ENCODE measurements at regions not wholly inside any gene's neighbourhood (a gene's known extent, or its start where the extent isn't known, plus 50 kb on each side); places are given as distances from the start of the nearest gene placed in this dataset.
"Not testable (repeated sequence)": the region's sequence is repeated elsewhere in the genome, so short reads cannot be mapped to it uniquely, and the experiment has no call there.

DNA sequence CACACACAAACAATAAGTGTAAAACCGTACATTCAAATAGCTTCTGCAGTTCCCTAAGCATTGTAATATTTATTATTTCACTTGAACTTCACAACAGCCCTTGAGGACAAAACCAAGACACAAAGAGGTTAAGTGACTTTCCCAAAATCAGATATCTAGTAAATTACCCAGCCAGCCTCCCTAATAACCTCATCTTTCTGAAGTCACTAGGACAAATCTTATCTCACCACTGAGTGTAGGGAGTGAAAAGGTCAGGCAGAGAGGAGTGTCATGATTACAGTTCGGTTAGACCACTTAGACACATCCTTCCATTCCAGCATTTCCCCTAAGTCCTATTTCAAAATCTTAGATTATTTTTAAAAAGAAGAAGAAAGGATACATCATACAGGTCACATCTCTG lies 377.3 kb upstream of the NFIA start:
- no peak overlapping the region for H3K4me3 ChIP-seq (ENCODE audit: low read length)
- ChIA-PET CTCF (no interaction called here), POLR2A (no interaction called here)
- H3K27me3 ChIP-seq (ENCODE audit: insufficient read depth, low read length, poor library complexity, severe bottlenecking): no peaks in the 10 kb centered on the region
- H3K9me3 ChIP-seq (ENCODE audit: low read length): no peaks in the 10 kb centered on the region
- no peak overlapping the region for H3K27ac ChIP-seq (ENCODE audit: low read depth, low read length)
- no peaks in the 10 kb centered on the region for H3K4me1 Mint-ChIP-seq
- H3K9me3 Mint-ChIP-seq: peaks cover 0 to 8% (median 0%) of the 10 kb centered on the region in 5 donors
- H3K36me3 Mint-ChIP-seq: no peaks in the 10 kb centered on the region
- H3K4me3 Mint-ChIP-seq: no peak overlapping the region
- H3K36me3 ChIP-seq (ENCODE audit: insufficient read depth, low read length): no peaks in the 10 kb centered on the region
- H3K4me1 ChIP-seq (ENCODE audit: insufficient read depth, low read length): no peaks in the 10 kb centered on the region
- no peak overlapping the region for H3K27ac Mint-ChIP-seq
- H3K27me3 Mint-ChIP-seq: peaks cover 0 to 2% of the 10 kb centered on the region in 2 donors
- DNase-seq: no peak

DNA sequence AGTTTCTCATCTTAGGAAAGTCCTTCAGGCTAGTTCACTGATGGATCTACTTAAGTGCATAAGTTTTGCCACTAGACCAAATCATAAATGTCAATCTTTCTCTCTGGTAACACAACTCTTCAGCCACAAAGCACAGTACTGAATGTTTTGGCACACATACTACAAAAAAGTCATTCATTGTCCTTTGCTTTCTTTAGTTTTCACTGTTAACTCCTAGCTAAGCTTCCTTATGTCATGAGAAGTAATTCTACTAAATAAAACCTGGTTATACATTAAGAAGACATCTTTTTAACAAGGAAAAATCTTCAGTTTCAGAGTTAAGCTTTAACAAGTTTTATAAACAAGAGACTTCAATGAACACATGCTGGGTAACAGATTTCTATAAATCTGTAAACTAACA lies 379.2 kb upstream of the NFIA start:
- Histone ChIP-seq H3K4me3 (ENCODE audit: low read length) (no peak overlapping the region), H3K4me1 (ENCODE audit: insufficient read depth, low read length) (no peaks in the 10 kb centered on the region), H3K27me3 (ENCODE audit: insufficient read depth, low read length, poor library complexity, severe bottlenecking) (no peaks in the 10 kb centered on the region), H3K27ac (ENCODE audit: low read depth, low read length) (no peak overlapping the region), H3K36me3 (ENCODE audit: insufficient read depth, low read length) (no peaks in the 10 kb centered on the region), H3K9me3 (ENCODE audit: low read length) (no peaks in the 10 kb centered on the region)
- Mint-ChIP-seq H3K9me3 (peaks cover 0 to 4% (median 0%) of the 10 kb centered on the region in 5 donors), H3K4me3 (no peak overlapping the region), H3K36me3 (no peaks in the 10 kb centered on the region), H3K27me3 (no peaks in the 10 kb centered on the region), H3K27ac (no peak overlapping the region), H3K4me1 (no peaks in the 10 kb centered on the region)
- DNase-seq: no peak
- POLR2A ChIA-PET: no interaction called here
- CTCF ChIA-PET: no interaction called here

DNA sequence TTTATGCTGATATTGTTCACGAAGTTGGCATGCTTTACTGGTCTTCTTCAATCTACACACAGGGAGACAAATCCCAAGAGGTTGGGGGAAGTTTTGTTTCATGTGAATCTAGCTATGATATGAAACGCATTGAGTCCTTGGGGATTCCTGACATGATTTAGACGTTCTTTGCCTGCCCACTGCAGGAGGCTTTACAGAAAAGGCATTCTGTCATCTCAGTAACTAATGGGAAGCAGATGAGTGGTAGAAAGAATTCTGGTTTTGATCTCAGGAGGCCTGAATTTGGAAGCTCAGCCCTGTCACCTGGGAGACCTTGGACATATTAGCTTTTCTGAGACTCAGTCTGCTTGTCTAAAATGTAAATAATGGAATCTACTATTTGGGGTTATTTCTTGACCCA lies 383.0 kb upstream of the NFIA start:
- H3K4me3 ChIP-seq (ENCODE audit: low read length): no peak overlapping the region
- H3K4me3 Mint-ChIP-seq: no peak overlapping the region
- H3K36me3 Mint-ChIP-seq: no peaks in the 10 kb centered on the region
- H3K27me3 Mint-ChIP-seq: no peaks in the 10 kb centered on the region
- no peak for DNase-seq
- no peaks in the 10 kb centered on the region for H3K9me3 Mint-ChIP-seq
- H3K27me3 ChIP-seq (ENCODE audit: insufficient read depth, low read length, poor library complexity, severe bottlenecking): no peaks in the 10 kb centered on the region
- ChIA-PET CTCF (no interaction called here), POLR2A (no interaction called here)
- H3K36me3 ChIP-seq (ENCODE audit: insufficient read depth, low read length): no peaks in the 10 kb centered on the region
- no peaks in the 10 kb centered on the region for H3K4me1 Mint-ChIP-seq
- H3K27ac Mint-ChIP-seq: no peak overlapping the region
- no peaks in the 10 kb centered on the region for H3K9me3 ChIP-seq (ENCODE audit: low read length)
- no peak overlapping the region for H3K27ac ChIP-seq (ENCODE audit: low read depth, low read length)
- no peaks in the 10 kb centered on the region for H3K4me1 ChIP-seq (ENCODE audit: insufficient read depth, low read length)

DNA sequence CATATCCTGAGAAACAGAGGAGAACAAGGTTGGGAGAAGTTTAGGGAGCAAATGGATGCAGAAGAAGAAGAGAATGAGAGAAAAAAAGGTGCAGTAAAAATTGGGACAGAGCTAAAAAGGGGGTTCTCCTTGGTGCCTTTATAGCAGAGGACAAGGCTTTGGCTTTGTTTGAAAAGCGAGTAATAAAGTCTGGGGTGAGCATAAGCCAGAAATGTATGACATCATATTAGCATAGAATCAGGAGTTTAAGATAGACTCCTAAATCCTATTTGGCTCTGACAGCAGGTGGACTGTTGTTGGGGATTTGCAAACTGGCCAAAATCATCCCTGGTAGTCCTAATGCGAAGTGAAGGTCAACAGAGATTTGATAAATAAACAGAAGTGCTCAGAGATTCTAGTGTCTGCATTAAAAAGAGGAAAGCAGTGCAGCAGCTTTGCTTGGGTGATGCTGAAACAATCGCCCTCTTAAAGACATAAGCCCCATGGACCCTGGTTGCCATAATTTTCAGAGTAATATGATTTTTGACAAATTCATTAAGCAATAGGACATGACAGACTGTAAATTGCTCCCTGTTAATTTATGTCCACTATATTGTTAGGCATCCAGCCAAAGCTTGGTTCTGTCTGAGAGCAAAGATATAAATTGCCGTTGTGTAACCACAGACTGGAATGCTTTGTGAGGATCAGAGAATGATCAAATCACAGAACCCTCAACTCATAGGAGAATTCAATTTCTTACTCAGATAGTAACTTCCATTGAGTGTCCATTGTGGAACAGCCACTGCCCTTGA lies 385.0 kb upstream of the NFIA start:
- H3K36me3 ChIP-seq (ENCODE audit: insufficient read depth, low read length): no peaks in the 10 kb centered on the region
- H3K27ac ChIP-seq (ENCODE audit: low read depth, low read length): no peak overlapping the region
- Mint-ChIP-seq H3K4me3 (no peak overlapping the region), H3K27ac (no peak overlapping the region), H3K36me3 (no peaks in the 10 kb centered on the region), H3K27me3 (no peaks in the 10 kb centered on the region), H3K9me3 (no peaks in the 10 kb centered on the region), H3K4me1 (no peaks in the 10 kb centered on the region)
- ChIA-PET CTCF (no interaction called here), POLR2A (no interaction called here)
- H3K4me1 ChIP-seq (ENCODE audit: insufficient read depth, low read length): no peaks in the 10 kb centered on the region
- no peak overlapping the region for H3K4me3 ChIP-seq (ENCODE audit: low read length)
- no peaks in the 10 kb centered on the region for H3K9me3 ChIP-seq (ENCODE audit: low read length)
- H3K27me3 ChIP-seq (ENCODE audit: insufficient read depth, low read length, poor library complexity, severe bottlenecking): no peaks in the 10 kb centered on the region
- no peak for DNase-seq

DNA sequence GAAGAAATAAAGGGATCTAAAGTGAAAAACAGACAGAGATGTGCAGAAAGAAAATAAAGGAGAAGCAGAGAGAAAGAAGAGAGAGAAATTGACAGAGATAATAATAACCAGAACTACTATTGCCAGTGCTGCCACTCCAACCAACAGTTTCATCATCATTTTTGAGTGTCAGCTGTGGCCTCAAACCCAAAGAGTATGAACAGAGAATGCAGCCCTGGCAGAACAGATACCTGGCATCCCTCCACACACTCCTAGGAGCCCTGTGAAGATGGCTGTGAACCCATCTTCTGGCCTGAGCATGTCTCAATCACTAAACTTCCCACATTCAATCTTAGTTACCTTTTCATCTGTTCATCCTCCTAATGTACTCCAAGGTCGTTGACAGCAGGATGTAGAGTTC lies 385.8 kb upstream of the NFIA start:
- DNase-seq: no peak
- H3K9me3 Mint-ChIP-seq: no peaks in the 10 kb centered on the region
- Histone ChIP-seq H3K27ac (ENCODE audit: low read depth, low read length) (no peak overlapping the region), H3K4me1 (ENCODE audit: insufficient read depth, low read length) (no peaks in the 10 kb centered on the region), H3K9me3 (ENCODE audit: low read length) (no peaks in the 10 kb centered on the region), H3K4me3 (ENCODE audit: low read length) (no peak overlapping the region), H3K27me3 (ENCODE audit: insufficient read depth, low read length, poor library complexity, severe bottlenecking) (no peaks in the 10 kb centered on the region), H3K36me3 (ENCODE audit: insufficient read depth, low read length) (no peaks in the 10 kb centered on the region)
- ChIA-PET POLR2A (no interaction called here), CTCF (no interaction called here)
- H3K27me3 Mint-ChIP-seq: no peaks in the 10 kb centered on the region
- no peaks in the 10 kb centered on the region for H3K36me3 Mint-ChIP-seq
- no peak overlapping the region for H3K27ac Mint-ChIP-seq
- H3K4me3 Mint-ChIP-seq: no peak overlapping the region
- H3K4me1 Mint-ChIP-seq: no peaks in the 10 kb centered on the region

DNA sequence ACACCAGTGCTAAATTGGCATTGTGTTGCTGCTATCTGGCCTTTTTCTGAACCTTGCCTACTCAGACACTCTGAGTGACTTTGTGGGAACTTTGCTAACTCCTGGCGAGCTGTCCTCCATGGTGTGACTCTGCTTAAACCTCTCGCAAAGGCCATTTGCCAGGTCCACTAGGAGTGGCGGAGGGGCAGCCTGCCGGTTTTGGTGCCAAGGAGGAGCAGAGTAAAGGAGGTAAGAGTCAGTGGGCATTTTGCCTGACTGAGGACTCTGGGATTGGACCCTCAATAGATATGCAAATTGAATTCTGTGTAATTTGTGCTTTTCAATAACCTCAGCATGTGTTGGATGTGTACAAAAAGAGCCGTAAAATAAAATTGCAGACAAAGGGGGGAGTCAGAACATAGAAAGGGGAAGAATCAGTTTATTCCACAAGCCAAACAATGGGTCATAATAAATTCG lies 386.6 kb upstream of the NFIA start:
- Mint-ChIP-seq H3K27ac (no peak overlapping the region), H3K4me3 (no peak overlapping the region), H3K27me3 (no peaks in the 10 kb centered on the region), H3K4me1 (no peaks in the 10 kb centered on the region), H3K9me3 (no peaks in the 10 kb centered on the region), H3K36me3 (no peaks in the 10 kb centered on the region)
- POLR2A ChIA-PET: no interaction called here
- no peak for DNase-seq
- Histone ChIP-seq H3K27ac (ENCODE audit: low read depth, low read length) (no peak overlapping the region), H3K9me3 (ENCODE audit: low read length) (no peaks in the 10 kb centered on the region), H3K27me3 (ENCODE audit: insufficient read depth, low read length, poor library complexity, severe bottlenecking) (no peaks in the 10 kb centered on the region), H3K4me3 (ENCODE audit: low read length) (no peak overlapping the region), H3K36me3 (ENCODE audit: insufficient read depth, low read length) (no peaks in the 10 kb centered on the region), H3K4me1 (ENCODE audit: insufficient read depth, low read length) (no peaks in the 10 kb centered on the region)
- CTCF ChIA-PET: no interaction called here

DNA sequence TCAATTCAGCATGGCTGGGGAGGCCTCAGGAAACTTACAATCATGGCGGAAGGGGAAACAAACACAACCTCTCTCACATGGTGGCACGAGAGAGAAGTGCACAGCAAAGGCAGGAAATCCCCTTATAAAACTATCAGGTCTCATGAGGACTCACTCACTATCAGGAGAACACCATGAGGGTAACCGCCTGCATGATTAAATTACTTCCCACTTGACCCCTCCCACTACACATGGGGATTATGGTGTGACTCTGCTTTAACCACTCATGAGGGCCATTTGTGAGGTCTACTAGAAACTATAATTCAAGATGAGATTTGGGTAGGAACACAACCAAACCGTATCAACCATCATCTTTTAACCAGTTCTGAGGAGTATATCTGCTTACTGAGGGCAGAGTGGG lies 387.4 kb upstream of the NFIA start:
- Histone ChIP-seq H3K4me1 (ENCODE audit: insufficient read depth, low read length) (no peaks in the 10 kb centered on the region), H3K36me3 (ENCODE audit: insufficient read depth, low read length) (no peaks in the 10 kb centered on the region), H3K27ac (ENCODE audit: low read depth, low read length) (no peak overlapping the region), H3K9me3 (ENCODE audit: low read length) (no peaks in the 10 kb centered on the region), H3K4me3 (ENCODE audit: low read length) (no peak overlapping the region), H3K27me3 (ENCODE audit: insufficient read depth, low read length, poor library complexity, severe bottlenecking) (no peaks in the 10 kb centered on the region)
- Mint-ChIP-seq H3K4me3 (no peak overlapping the region), H3K4me1 (no peaks in the 10 kb centered on the region), H3K27me3 (no peaks in the 10 kb centered on the region), H3K36me3 (no peaks in the 10 kb centered on the region), H3K9me3 (peaks cover 0 to under 1% (median 0%) of the 10 kb centered on the region in 5 donors), H3K27ac (no peak overlapping the region)
- ChIA-PET POLR2A (no interaction called here), CTCF (no interaction called here)
- no peak for DNase-seq

DNA sequence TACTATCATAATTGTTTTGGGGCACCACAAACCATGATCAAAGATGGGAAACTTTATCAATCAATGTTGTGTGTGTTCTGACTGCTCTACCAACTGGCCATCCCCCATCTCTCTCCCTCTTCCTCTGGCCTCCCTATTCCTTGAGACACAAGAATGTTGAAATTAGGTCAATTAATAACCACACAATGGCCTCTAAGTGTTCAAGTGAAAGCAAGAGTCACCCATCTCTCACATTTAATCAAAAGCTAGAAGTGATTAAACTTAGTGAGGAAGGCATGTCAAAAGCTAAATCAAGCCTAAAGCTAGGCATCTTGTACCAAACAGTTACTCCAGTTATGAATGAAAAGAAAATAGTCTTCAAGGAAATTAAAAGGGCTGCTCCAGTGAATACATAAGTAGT lies 390.3 kb upstream of the NFIA start:
- Histone ChIP-seq H3K27ac (ENCODE audit: low read depth, low read length) (no peak overlapping the region), H3K4me3 (ENCODE audit: low read length) (no peak overlapping the region), H3K9me3 (ENCODE audit: low read length) (no peaks in the 10 kb centered on the region), H3K36me3 (ENCODE audit: insufficient read depth, low read length) (no peaks in the 10 kb centered on the region), H3K27me3 (ENCODE audit: insufficient read depth, low read length, poor library complexity, severe bottlenecking) (no peaks in the 10 kb centered on the region), H3K4me1 (ENCODE audit: insufficient read depth, low read length) (no peaks in the 10 kb centered on the region)
- no peak overlapping the region for H3K4me3 Mint-ChIP-seq
- ChIA-PET CTCF (no interaction called here), POLR2A (no interaction called here)
- peaks cover 0 to 15% (median 8%) of the 10 kb centered on the region in 5 donors for H3K9me3 Mint-ChIP-seq
- H3K36me3 Mint-ChIP-seq: no peaks in the 10 kb centered on the region
- H3K27me3 Mint-ChIP-seq: no peaks in the 10 kb centered on the region
- no peaks in the 10 kb centered on the region for H3K4me1 Mint-ChIP-seq
- no peak overlapping the region for H3K27ac Mint-ChIP-seq
- DNase-seq: no peak

DNA sequence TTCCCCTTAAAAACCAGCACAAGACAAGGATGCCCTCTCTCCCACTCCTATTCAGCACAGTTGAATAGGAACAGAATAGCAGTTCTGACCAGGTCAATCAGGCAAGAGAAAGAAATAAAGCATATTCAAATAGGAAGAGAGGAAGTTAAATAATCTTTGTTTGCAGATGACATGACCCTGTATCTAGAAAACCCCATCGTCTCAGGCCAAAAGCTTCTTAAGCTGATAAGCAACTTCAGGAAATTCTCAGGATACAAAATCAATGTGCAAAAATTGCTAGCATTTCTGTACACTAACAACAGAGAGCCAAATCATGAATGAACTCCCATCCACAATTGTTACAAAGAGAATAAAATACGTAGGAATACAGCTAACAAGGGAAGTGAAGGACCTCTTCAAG lies 394.1 kb upstream of the NFIA start:
- H3K27ac ChIP-seq (ENCODE audit: low read depth, low read length); H3K27me3 Mint-ChIP-seq; H3K4me1 Mint-ChIP-seq; H3K27me3 ChIP-seq (ENCODE audit: insufficient read depth, low read length, poor library complexity, severe bottlenecking); H3K4me1 ChIP-seq (ENCODE audit: insufficient read depth, low read length); H3K4me3 Mint-ChIP-seq; H3K4me3 ChIP-seq (ENCODE audit: low read length); POLR2A ChIA-PET; DNase-seq; H3K36me3 Mint-ChIP-seq; CTCF ChIA-PET; H3K9me3 ChIP-seq (ENCODE audit: low read length); H3K36me3 ChIP-seq (ENCODE audit: insufficient read depth, low read length); H3K27ac Mint-ChIP-seq: not testable (repeated sequence)
- peaks cover 0 to 15% (median 10%) of the 10 kb centered on the region in 5 donors for H3K9me3 Mint-ChIP-seq

Measured in CD8-positive, alpha-beta memory T cell (primary cell).